Stimulated activated CD4-positive, alpha-beta T cell treated with anti-CD3 and anti-CD28 coated beads, Interleukin-12 subunit alpha, Interleukin-12 subunit beta, amount 100 ng/mL, for 4 hours (primary cell): ENCODE measurements at regions not wholly inside any gene's neighbourhood (a gene's known extent, or its start where the extent isn't known, plus 50 kb on each side); places are given as distances from the start of the nearest gene placed in this dataset.

Experiments used
- DNase-seq: peaks from one replicate; pipeline ENCODE4 v3.0.0-alpha.2; 2020

- DNase-seq, result no peak
These were observed 177.5 kb upstream of the DIO3 start for GRCh38 chr14:101383737-101384338.

GRCh38 chr14:101394374-101394773, 166.9 kb upstream of the DIO3 start:
- DNase-seq, result no peak

- DNase-seq, result no peak
These were observed 165.5 kb upstream of the DIO3 start for GRCh38 chr14:101395779-101396178.

- no peak for DNase-seq
These were observed 164.1 kb upstream of the DIO3 start for GRCh38 chr14:101397206-101397605.

- DNase-seq, result no peak
These were observed 163.3 kb upstream of the DIO3 start for GRCh38 chr14:101398011-101398410.

- no peak for DNase-seq
These were observed 161.4 kb upstream of the DIO3 start for GRCh38 chr14:101399737-101400517.

GRCh38 chr14:101400830-101401229, 160.5 kb upstream of the DIO3 start:
- DNase-seq, result no peak

- DNase-seq, result no peak
These were observed 158.2 kb upstream of the DIO3 start for GRCh38 chr14:101402936-101403660.

- DNase-seq, result no peak
These were observed 156.7 kb upstream of the DIO3 start for GRCh38 chr14:101404426-101405170.

- no peak for DNase-seq
These were observed 156.0 kb upstream of the DIO3 start for GRCh38 chr14:101405171-101405883.

- DNase-seq, result no peak
These were observed 154.4 kb upstream of the DIO3 start for GRCh38 chr14:101406921-101407320.

- no peak for DNase-seq
These were observed 154.0 kb upstream of the DIO3 start for GRCh38 chr14:101407328-101407727.

GRCh38 chr14:101408077-101408831, 153.0 kb upstream of the DIO3 start:
- DNase-seq, result no peak

- DNase-seq, result no peak
These were observed 152.2 kb upstream of the DIO3 start for GRCh38 chr14:101409006-101409543.

- no peak for DNase-seq
These were observed 151.2 kb upstream of the DIO3 start for GRCh38 chr14:101410126-101410525.

GRCh38 chr14:101411151-101411550, 150.1 kb upstream of the DIO3 start:
- no peak for DNase-seq

GRCh38 chr14:101411779-101412178, 149.5 kb upstream of the DIO3 start:
- no peak for DNase-seq

GRCh38 chr14:101412739-101413138, 148.6 kb upstream of the DIO3 start:
- DNase-seq, result no peak

GRCh38 chr14:101417434-101417833, 143.9 kb upstream of the DIO3 start:
- DNase-seq, result no peak

- no peak for DNase-seq
These were observed 142.7 kb upstream of the DIO3 start for GRCh38 chr14:101418601-101419000.

- no peak for DNase-seq
These were observed 134.8 kb upstream of the DIO3 start for GRCh38 chr14:101426466-101426865.

GRCh38 chr14:101428409-101428808, 132.9 kb upstream of the DIO3 start:
- DNase-seq, result no peak
